ENCODE measurements at regions not wholly inside any gene's neighbourhood (a gene's known extent, or its start where the extent isn't known, plus 50 kb on each side); places are given as distances from the start of the nearest gene placed in this dataset.

GRCh38 chr3:117266806-117267205 lies 557.2 kb downstream of the TUSC7 start:
- DNase-seq, result no peak

GRCh38 chr3:117268318-117268717 lies 558.7 kb downstream of the TUSC7 start:
- no peak for DNase-seq

- DNase-seq, result no peak
These were observed 562.7 kb downstream of the TUSC7 start for GRCh38 chr3:117272274-117272673.

- DNase-seq, result no peak
These were observed 563.4 kb downstream of the TUSC7 start for GRCh38 chr3:117272876-117273523.

GRCh38 chr3:117277816-117278215 lies 568.2 kb downstream of the TUSC7 start:
- no peak for DNase-seq

- DNase-seq, result no peak
These were observed 569.0 kb downstream of the TUSC7 start for GRCh38 chr3:117278424-117279190.

- no peak for DNase-seq
These were observed 571.8 kb downstream of the TUSC7 start for GRCh38 chr3:117281371-117281770.

GRCh38 chr3:117282566-117282965 lies 573.0 kb downstream of the TUSC7 start:
- DNase-seq, result no peak

- DNase-seq, result no peak
These were observed 576.2 kb downstream of the TUSC7 start for GRCh38 chr3:117285737-117286136.

- DNase-seq, result no peak
These were observed 576.9 kb downstream of the TUSC7 start for GRCh38 chr3:117286488-117286887.

GRCh38 chr3:117287602-117288001 lies 578.0 kb downstream of the TUSC7 start:
- no peak for DNase-seq

- DNase-seq, result no peak
These were observed 581.9 kb downstream of the TUSC7 start for GRCh38 chr3:117291476-117291875.

GRCh38 chr3:117297065-117297464 lies 587.5 kb downstream of the TUSC7 start:
- no peak for DNase-seq

GRCh38 chr3:117297541-117297940 lies 588.0 kb downstream of the TUSC7 start:
- no peak for DNase-seq

GRCh38 chr3:117298273-117298672 lies 588.7 kb downstream of the TUSC7 start:
- no peak for DNase-seq

- no peak for DNase-seq
These were observed 592.8 kb downstream of the TUSC7 start for GRCh38 chr3:117302428-117302827.

- no peak for DNase-seq
These were observed 593.9 kb downstream of the TUSC7 start for GRCh38 chr3:117303443-117303842.

- no peak for DNase-seq
These were observed 595.1 kb downstream of the TUSC7 start for GRCh38 chr3:117304681-117305080.

GRCh38 chr3:117305681-117306080 lies 596.1 kb downstream of the TUSC7 start:
- no peak for DNase-seq

GRCh38 chr3:117306299-117306698 lies 596.7 kb downstream of the TUSC7 start:
- no peak for DNase-seq

- no peak for DNase-seq
These were observed 598.8 kb downstream of the TUSC7 start for GRCh38 chr3:117308353-117308752.

GRCh38 chr3:117308756-117309155 lies 599.2 kb downstream of the TUSC7 start:
- no peak for DNase-seq

GRCh38 chr3:117310536-117310935 lies 601.0 kb downstream of the TUSC7 start:
- no peak for DNase-seq

GRCh38 chr3:117314441-117315150 lies 605.0 kb downstream of the TUSC7 start:
- DNase-seq, result no peak
